ENCODE measurements at regions not wholly inside any gene's neighbourhood (a gene's known extent, or its start where the extent isn't known, plus 50 kb on each side); places are given as distances from the start of the nearest gene placed in this dataset.
A peak's percentile ranks its signal among the peaks of the same experiment; 100 is the strongest.
"Not testable (repeated sequence)": the region's sequence is repeated elsewhere in the genome, so short reads cannot be mapped to it uniquely, and the experiment has no call there.

DNA sequence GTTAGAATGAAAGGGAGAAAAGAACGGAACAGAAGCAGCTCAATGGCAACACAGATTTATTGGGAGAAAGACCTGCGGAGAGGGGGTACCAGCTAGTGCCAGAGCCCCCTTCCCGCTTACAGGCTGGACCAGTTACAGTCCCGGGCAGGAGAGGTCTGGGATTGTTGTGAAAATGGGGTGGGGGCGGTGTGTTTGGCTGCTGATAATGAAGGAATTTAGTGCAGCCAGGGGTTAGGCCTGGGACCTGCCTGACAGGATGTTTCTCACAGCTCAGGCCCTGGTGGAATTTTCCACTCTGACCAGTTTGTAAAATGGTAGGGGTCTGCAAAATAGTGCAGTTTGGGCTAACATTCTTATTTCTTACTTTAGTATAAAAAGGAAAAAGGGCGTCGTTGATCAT, 75.4 kb upstream of the SPIN4 start:
- no peak for ATAC-seq
- Mint-ChIP-seq H3K36me3 (peaks cover 6 to 22% (median 20%) of the 10 kb centered on the region in 5 donors), H3K4me1 (no peaks in the 10 kb centered on the region), H3K27ac (no peak overlapping the region), H3K4me3 (no peak overlapping the region), H3K27me3 (no peaks in the 10 kb centered on the region), H3K9me3 (peaks cover 0 to 33% (median 4%) of the 10 kb centered on the region in 11 donors)
- intact Hi-C loops (cut with micrococcal nuclease), result no loop called here
- no peak overlapping the region for H3K4me3 ChIP-seq (ENCODE audit: low read length)
- H3K27ac ChIP-seq (ENCODE audit: low read depth, low read length), result no peak overlapping the region
- no peaks in the 10 kb centered on the region for H3K4me1 ChIP-seq (ENCODE audit: control insufficient read depth in 2 of 2, insufficient read depth in 2 of 2, low read length in 2 of 2)
- POLR2A ChIA-PET, result no interaction called here
- CTCF ChIA-PET, result no interaction called here
- no peaks in the 10 kb centered on the region for H3K27me3 ChIP-seq (ENCODE audit: control insufficient read depth in 2 of 2, insufficient read depth in 2 of 2, low read length in 2 of 2)
- peaks cover 0 to 19% (median 0%) of the 10 kb centered on the region in 3 experiments for H3K36me3 ChIP-seq (ENCODE audit: control insufficient read depth in 2 of 3, insufficient read depth in 3 of 3, low read length in 3 of 3)
- peaks cover 0 to 24% (median 6%) of the 10 kb centered on the region in 3 experiments for H3K9me3 ChIP-seq (ENCODE audit: control insufficient read depth in 2 of 3, low read length in 3 of 3)
- DNase-seq, result no peak

DNA sequence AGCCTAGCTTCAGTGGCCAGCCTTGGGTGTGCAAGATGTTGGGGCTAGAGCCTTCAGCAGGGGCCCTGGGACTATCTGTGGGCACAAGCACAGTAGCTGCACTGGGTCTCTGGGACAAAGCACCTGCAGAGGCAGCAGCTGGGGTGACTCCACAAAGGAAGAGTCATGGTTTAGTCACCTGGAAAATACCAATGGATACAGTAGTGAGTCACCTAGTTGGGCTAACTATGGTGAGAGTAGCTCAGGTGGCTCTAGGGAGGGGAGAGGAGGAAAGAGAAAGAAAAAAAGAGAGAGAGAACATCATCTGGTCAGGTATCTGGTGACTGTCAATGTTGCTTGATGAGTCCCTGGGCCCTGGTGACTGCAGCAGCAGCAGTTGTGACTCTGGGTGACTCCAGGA, 72.9 kb upstream of the SPIN4 start:
- Histone ChIP-seq H3K9me3 (ENCODE audit: control insufficient read depth in 2 of 3, low read length in 3 of 3) (peaks cover 0 to 24% (median 6%) of the 10 kb centered on the region in 3 experiments), H3K36me3 (ENCODE audit: control insufficient read depth in 2 of 3, insufficient read depth in 3 of 3, low read length in 3 of 3) (peaks cover 0 to 12% (median 0%) of the 10 kb centered on the region in 3 experiments), H3K27ac (ENCODE audit: low read depth, low read length) (no peak overlapping the region), H3K4me3 (ENCODE audit: low read length) (no peak overlapping the region), H3K4me1 (ENCODE audit: control insufficient read depth in 2 of 2, insufficient read depth in 2 of 2, low read length in 2 of 2) (no peaks in the 10 kb centered on the region), H3K27me3 (ENCODE audit: control insufficient read depth in 2 of 2, insufficient read depth in 2 of 2, low read length in 2 of 2) (no peaks in the 10 kb centered on the region)
- no peaks in the 10 kb centered on the region for H3K4me1 Mint-ChIP-seq
- H3K27me3 Mint-ChIP-seq, result no peaks in the 10 kb centered on the region
- peaks cover 6 to 22% (median 20%) of the 10 kb centered on the region in 5 donors for H3K36me3 Mint-ChIP-seq
- DNase-seq (no peak), ATAC-seq (no peak)
- CTCF ChIA-PET, result no interaction called here
- no peak overlapping the region for H3K4me3 Mint-ChIP-seq
- POLR2A ChIA-PET, result no interaction called here
- H3K9me3 Mint-ChIP-seq, result peaks cover 0 to 42% (median 6%) of the 10 kb centered on the region in 11 donors
- peak overlapping the region in 1 of 9 donors; percentile 50 for H3K27ac Mint-ChIP-seq
- intact Hi-C loops (cut with micrococcal nuclease), result no loop called here

DNA sequence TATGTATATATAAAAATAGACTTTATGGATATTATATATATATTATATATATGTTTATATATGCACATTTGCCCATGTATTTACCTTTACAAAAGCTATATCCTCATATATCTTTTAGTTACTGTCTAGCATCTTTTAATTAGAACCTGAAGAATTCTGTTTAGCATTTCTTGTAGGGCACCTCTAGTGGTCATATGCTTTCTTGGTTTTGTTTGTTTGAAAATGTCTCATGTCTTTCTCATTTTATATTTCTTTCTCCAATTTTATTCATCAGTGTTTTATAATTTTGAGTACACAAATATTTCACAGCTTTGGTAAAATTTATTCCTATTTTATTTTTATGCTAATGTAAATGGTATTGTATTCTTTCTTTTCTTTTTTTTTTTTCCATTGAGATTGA, 70.3 kb upstream of the SPIN4 start:
- no peaks in the 10 kb centered on the region for H3K4me1 ChIP-seq (ENCODE audit: control insufficient read depth in 2 of 2, insufficient read depth in 2 of 2, low read length in 2 of 2)
- no peaks in the 10 kb centered on the region for H3K36me3 ChIP-seq (ENCODE audit: control insufficient read depth in 2 of 3, insufficient read depth in 3 of 3, low read length in 3 of 3)

DNA sequence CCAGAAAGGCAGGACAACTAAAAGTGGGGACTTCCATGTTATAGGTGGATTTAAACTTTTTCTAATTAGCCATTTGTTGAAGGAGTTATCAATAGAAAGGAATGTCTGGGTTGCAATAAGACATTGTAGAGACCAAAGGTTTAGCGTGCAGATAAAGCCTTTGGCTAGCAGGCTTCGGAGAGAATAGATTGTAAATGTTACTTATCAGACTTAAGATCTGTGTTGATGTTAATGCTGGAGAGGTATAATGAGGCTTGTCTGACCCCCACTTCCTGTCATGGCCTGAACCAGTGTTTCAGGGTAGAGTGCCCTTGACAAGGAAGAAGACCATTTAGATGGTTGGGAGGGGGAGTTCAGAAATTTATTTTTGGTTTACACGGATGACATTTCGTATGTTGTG, 67.1 kb upstream of the SPIN4 start:
- H3K4me3 Mint-ChIP-seq, result no peak overlapping the region
- Histone ChIP-seq H3K27ac (ENCODE audit: low read depth, low read length) (no peak overlapping the region), H3K27me3 (ENCODE audit: control insufficient read depth in 2 of 2, insufficient read depth in 2 of 2, low read length in 2 of 2) (no peaks in the 10 kb centered on the region), H3K9me3 (ENCODE audit: control insufficient read depth in 2 of 3, low read length in 3 of 3) (peaks cover 0 to 7% (median 0%) of the 10 kb centered on the region in 3 experiments), H3K4me3 (ENCODE audit: low read length) (no peak overlapping the region), H3K36me3 (ENCODE audit: control insufficient read depth in 2 of 3, insufficient read depth in 3 of 3, low read length in 3 of 3) (no peaks in the 10 kb centered on the region), H3K4me1 (ENCODE audit: control insufficient read depth in 2 of 2, insufficient read depth in 2 of 2, low read length in 2 of 2) (no peaks in the 10 kb centered on the region)
- peaks cover 0 to 47% (median 15%) of the 10 kb centered on the region in 11 donors for H3K9me3 Mint-ChIP-seq
- H3K4me1 Mint-ChIP-seq, result no peaks in the 10 kb centered on the region
- DNase-seq (no peak), ATAC-seq (no peak)
- CTCF ChIA-PET, result no interaction called here
- intact Hi-C loops (cut with micrococcal nuclease), result no loop called here
- H3K27me3 Mint-ChIP-seq, result no peaks in the 10 kb centered on the region
- no peak overlapping the region for H3K27ac Mint-ChIP-seq
- peaks cover 0 to 8% (median 0%) of the 10 kb centered on the region in 5 donors for H3K36me3 Mint-ChIP-seq
- POLR2A ChIA-PET, result no interaction called here

More for the DNA sequence above, 70.3 kb upstream of the SPIN4 start:
- Mint-ChIP-seq H3K36me3 (peaks cover 6 to 30% (median 20%) of the 10 kb centered on the region in 5 donors), H3K27ac (no peak overlapping the region), H3K27me3 (no peaks in the 10 kb centered on the region), H3K4me1 (no peaks in the 10 kb centered on the region), H3K4me3 (no peak overlapping the region), H3K9me3 (peaks cover 0 to 61% (median 15%) of the 10 kb centered on the region in 11 donors)
- peaks cover 0 to 13% (median 6%) of the 10 kb centered on the region in 3 experiments for H3K9me3 ChIP-seq (ENCODE audit: control insufficient read depth in 2 of 3, low read length in 3 of 3)
- ChIA-PET CTCF (no interaction called here), POLR2A (no interaction called here)
- intact Hi-C loops (cut with micrococcal nuclease), result no loop called here
- DNase-seq (no peak), ATAC-seq (no peak)
- H3K4me3 ChIP-seq (ENCODE audit: low read length), result no peak overlapping the region
- no peaks in the 10 kb centered on the region for H3K27me3 ChIP-seq (ENCODE audit: control insufficient read depth in 2 of 2, insufficient read depth in 2 of 2, low read length in 2 of 2)
- no peak overlapping the region for H3K27ac ChIP-seq (ENCODE audit: low read depth, low read length)

DNA sequence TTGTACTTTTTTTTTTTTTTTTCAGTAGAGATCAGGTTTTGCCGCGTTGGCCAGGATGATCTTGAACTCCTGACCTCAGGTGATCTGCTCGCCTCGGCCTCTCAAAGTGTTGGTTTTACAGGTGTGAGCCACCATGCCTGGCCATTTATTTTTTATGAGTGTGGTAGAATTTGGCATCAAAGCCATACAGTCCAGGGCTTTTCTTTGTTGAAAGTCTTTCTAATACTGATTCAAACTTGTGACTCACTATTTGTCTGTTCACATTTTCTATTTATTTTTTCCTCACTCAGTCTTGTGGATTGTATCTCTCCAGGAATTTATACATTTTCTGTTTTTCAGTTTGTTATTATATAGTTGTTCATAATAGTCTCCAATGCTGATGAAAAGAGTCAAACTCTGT, 66.5 kb upstream of the SPIN4 start:
- CTCF ChIA-PET, result no interaction called here
- intact Hi-C loops (cut with micrococcal nuclease), result no loop called here
- no peak for DNase-seq

DNA sequence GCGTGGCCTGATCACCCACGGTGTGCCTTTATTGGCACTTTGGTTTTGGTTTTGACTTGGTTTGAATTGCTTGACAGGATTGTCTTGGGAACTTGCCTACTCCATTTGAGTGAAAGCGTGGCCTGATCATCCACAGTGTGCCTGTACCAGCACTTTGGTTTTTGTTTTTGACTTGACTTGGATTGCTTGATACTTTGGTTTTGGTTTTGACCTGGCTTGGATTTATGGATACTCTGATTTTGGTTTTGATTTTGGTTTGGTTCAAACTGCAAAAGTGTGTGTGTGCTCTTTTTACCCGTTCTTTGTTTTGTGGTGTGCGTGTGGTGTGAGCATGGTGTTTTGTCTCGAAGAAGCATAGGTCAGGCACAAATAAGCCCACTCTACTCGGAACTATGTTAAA, 58.8 kb upstream of the SPIN4 start:
- H3K27ac ChIP-seq (ENCODE audit: low read depth, low read length); H3K27me3 ChIP-seq (ENCODE audit: control insufficient read depth in 2 of 2, insufficient read depth in 2 of 2, low read length in 2 of 2); H3K4me1 ChIP-seq (ENCODE audit: control insufficient read depth in 2 of 2, insufficient read depth in 2 of 2, low read length in 2 of 2); H3K27me3 Mint-ChIP-seq; H3K4me1 Mint-ChIP-seq; H3K36me3 ChIP-seq (ENCODE audit: control insufficient read depth in 2 of 3, insufficient read depth in 3 of 3, low read length in 3 of 3); intact Hi-C loops (cut with micrococcal nuclease); H3K9me3 ChIP-seq (ENCODE audit: control insufficient read depth in 2 of 3, low read length in 3 of 3); POLR2A ChIA-PET; H3K4me3 ChIP-seq (ENCODE audit: low read length); H3K4me3 Mint-ChIP-seq; ATAC-seq; H3K36me3 Mint-ChIP-seq; H3K27ac Mint-ChIP-seq; CTCF ChIA-PET; DNase-seq: not testable (repeated sequence)
- peaks cover 0 to 28% (median 3%) of the 10 kb centered on the region in 11 donors for H3K9me3 Mint-ChIP-seq

More for the DNA sequence above, 66.5 kb upstream of the SPIN4 start:
- peaks cover 0 to 41% (median 15%) of the 10 kb centered on the region in 11 donors for H3K9me3 Mint-ChIP-seq
- H3K27me3 Mint-ChIP-seq, result no peaks in the 10 kb centered on the region
- H3K4me1 Mint-ChIP-seq, result no peaks in the 10 kb centered on the region
- peaks cover 0 to 8% (median 0%) of the 10 kb centered on the region in 5 donors for H3K36me3 Mint-ChIP-seq
- H3K4me3 Mint-ChIP-seq, result no peak overlapping the region
- no peak overlapping the region for H3K4me3 ChIP-seq (ENCODE audit: low read length)
- no peak overlapping the region for H3K27ac Mint-ChIP-seq
- no peaks in the 10 kb centered on the region for H3K36me3 ChIP-seq (ENCODE audit: control insufficient read depth in 2 of 3, insufficient read depth in 3 of 3, low read length in 3 of 3)
- H3K9me3 ChIP-seq (ENCODE audit: control insufficient read depth in 2 of 3, low read length in 3 of 3), result peaks cover 0 to 6% (median 0%) of the 10 kb centered on the region in 3 experiments
- no peaks in the 10 kb centered on the region for H3K4me1 ChIP-seq (ENCODE audit: control insufficient read depth in 2 of 2, insufficient read depth in 2 of 2, low read length in 2 of 2)
- no peak for ATAC-seq
- no peaks in the 10 kb centered on the region for H3K27me3 ChIP-seq (ENCODE audit: control insufficient read depth in 2 of 2, insufficient read depth in 2 of 2, low read length in 2 of 2)
- H3K27ac ChIP-seq (ENCODE audit: low read depth, low read length), result no peak overlapping the region
- POLR2A ChIA-PET, result no interaction called here

DNA sequence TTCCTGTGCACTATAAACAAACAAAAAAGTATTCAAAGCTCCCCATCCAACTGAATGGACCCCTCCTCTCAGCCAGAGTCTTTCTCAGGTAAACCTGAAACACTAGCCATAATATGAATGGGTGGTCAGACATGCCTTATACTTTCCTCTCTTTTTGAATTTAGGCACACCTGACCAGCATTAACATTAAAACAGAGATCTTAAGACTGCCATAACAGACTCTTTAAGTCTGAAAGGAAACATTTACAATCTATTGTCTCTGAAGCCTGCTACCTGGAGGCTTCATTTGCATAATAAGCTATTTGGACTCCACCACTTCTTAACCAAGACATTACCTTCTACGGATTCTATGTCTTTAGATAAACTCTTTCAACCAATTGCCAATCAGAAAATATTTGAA, 56.9 kb upstream of the SPIN4 start:
- CTCF ChIA-PET, result no interaction called here
- no peaks in the 10 kb centered on the region for H3K36me3 ChIP-seq (ENCODE audit: control insufficient read depth in 2 of 3, insufficient read depth in 3 of 3, low read length in 3 of 3)
- H3K27me3 ChIP-seq (ENCODE audit: control insufficient read depth in 2 of 2, insufficient read depth in 2 of 2, low read length in 2 of 2), result no peaks in the 10 kb centered on the region
- no peaks in the 10 kb centered on the region for H3K9me3 ChIP-seq (ENCODE audit: control insufficient read depth in 2 of 3, low read length in 3 of 3)
- no peak overlapping the region for H3K27ac ChIP-seq (ENCODE audit: low read depth, low read length)
- no peaks in the 10 kb centered on the region for H3K27me3 Mint-ChIP-seq
- no peaks in the 10 kb centered on the region for H3K4me1 Mint-ChIP-seq
- H3K27ac Mint-ChIP-seq, result no peak overlapping the region
- DNase-seq, result no peak
- ATAC-seq, result no peak
- no peaks in the 10 kb centered on the region for H3K36me3 Mint-ChIP-seq
- POLR2A ChIA-PET, result no interaction called here
- no peak overlapping the region for H3K4me3 ChIP-seq (ENCODE audit: low read length)
- no peaks in the 10 kb centered on the region for H3K4me1 ChIP-seq (ENCODE audit: control insufficient read depth in 2 of 2, insufficient read depth in 2 of 2, low read length in 2 of 2)
- intact Hi-C loops (cut with micrococcal nuclease), result no loop called here
- H3K9me3 Mint-ChIP-seq, result peaks cover 0 to 35% (median 6%) of the 10 kb centered on the region in 11 donors
- no peak overlapping the region for H3K4me3 Mint-ChIP-seq
